ENCODE measurements at regions not wholly inside any gene's neighbourhood (a gene's known extent, or its start where the extent isn't known, plus 50 kb on each side); places are given as distances from the start of the nearest gene placed in this dataset.

DNA sequence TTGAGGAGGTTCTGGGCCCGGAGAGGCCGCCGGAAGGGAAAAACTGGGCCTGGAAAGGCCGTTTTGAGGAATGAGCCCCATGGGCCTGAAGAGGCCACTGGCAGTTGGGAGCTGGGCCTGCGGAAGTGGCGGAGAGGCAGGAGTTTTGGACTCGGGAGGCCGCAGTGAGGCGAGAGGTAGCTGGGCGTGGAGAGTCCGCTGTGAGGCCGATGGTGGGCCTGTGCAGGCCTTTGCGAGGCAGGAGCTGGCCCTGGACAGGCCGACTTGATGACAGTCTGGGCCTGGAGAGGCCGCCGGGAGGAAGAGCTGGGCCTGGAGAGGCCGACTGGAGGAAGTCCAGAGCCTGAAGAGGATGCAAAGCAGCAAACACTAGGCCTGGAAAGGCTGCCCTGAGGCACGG lies 259.0 kb upstream of the NUPR2 start:
- TF ChIP-seq, protein P1, sequence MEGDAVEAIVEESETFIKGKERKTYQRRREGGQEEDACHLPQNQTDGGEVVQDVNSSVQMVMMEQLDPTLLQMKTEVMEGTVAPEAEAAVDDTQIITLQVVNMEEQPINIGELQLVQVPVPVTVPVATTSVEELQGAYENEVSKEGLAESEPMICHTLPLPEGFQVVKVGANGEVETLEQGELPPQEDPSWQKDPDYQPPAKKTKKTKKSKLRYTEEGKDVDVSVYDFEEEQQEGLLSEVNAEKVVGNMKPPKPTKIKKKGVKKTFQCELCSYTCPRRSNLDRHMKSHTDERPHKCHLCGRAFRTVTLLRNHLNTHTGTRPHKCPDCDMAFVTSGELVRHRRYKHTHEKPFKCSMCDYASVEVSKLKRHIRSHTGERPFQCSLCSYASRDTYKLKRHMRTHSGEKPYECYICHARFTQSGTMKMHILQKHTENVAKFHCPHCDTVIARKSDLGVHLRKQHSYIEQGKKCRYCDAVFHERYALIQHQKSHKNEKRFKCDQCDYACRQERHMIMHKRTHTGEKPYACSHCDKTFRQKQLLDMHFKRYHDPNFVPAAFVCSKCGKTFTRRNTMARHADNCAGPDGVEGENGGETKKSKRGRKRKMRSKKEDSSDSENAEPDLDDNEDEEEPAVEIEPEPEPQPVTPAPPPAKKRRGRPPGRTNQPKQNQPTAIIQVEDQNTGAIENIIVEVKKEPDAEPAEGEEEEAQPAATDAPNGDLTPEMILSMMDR (IDR thresholded peaks at IDR 0.05): no peak
- no peak for TF ChIP-seq EP300 (IDR thresholded peaks at IDR 0.05)
